ENCODE measurements at regions not wholly inside any gene's neighbourhood (a gene's known extent, or its start where the extent isn't known, plus 50 kb on each side); places are given as distances from the start of the nearest gene placed in this dataset.
A peak's percentile ranks its signal among the peaks of the same experiment; 100 is the strongest.

DNA sequence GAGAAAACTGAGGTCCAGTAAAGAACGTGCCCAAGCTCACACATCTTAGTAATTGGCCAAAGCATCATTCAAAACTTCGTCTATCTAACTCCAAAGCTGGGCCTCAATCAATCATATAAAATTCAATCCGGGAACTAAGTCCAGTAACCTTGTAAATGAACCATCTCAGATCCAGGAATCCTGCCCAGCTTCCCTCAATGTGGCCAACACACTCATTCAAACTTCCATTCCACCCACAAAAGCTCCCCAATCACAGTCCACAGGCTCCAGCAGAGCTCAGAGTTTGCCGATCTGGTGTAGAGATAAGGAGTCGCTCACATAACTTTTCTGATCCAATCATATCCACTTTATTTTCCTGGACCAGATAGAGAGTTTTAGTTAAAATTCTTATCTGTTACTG lies 144.8 kb downstream of the SPATA18 start:
- Histone ChIP-seq H3K9me3 (ENCODE audit: control insufficient read depth, low read length) (no peaks in the 10 kb centered on the region), H3K36me3 (ENCODE audit: control insufficient read depth in 1 of 2, insufficient read depth in 2 of 2, low read length in 1 of 2) (no peaks in the 10 kb centered on the region), H3K27ac (ENCODE audit: low read depth in 1 of 2, low read length in 2 of 2) (no peak overlapping the region), H3K27me3 (ENCODE audit: control insufficient read depth in 1 of 2, insufficient read depth in 2 of 2, low read length in 1 of 2) (no peaks in the 10 kb centered on the region), H3K4me3 (ENCODE audit: low read length in 2 of 2) (no peak overlapping the region), H3K4me1 (ENCODE audit: control insufficient read depth in 1 of 2, insufficient read depth in 2 of 2, low read length in 2 of 2) (peaks cover 0 to 5% of the 10 kb centered on the region in 2 donors)
- ATAC-seq (ENCODE audit: low FRiP score): no peak
- intact Hi-C loops (cut with DNase I): loop anchor here in 1 of 2 donors (10.0 kb wide), 1 partner anchor 141 kb away; the partner anchor contains the start of gene SPATA18
- no peak for DNase-seq
- 21 to 32% methylated on average over 5 of the region's 5 CpGs for WGBS, 2 donors

DNA sequence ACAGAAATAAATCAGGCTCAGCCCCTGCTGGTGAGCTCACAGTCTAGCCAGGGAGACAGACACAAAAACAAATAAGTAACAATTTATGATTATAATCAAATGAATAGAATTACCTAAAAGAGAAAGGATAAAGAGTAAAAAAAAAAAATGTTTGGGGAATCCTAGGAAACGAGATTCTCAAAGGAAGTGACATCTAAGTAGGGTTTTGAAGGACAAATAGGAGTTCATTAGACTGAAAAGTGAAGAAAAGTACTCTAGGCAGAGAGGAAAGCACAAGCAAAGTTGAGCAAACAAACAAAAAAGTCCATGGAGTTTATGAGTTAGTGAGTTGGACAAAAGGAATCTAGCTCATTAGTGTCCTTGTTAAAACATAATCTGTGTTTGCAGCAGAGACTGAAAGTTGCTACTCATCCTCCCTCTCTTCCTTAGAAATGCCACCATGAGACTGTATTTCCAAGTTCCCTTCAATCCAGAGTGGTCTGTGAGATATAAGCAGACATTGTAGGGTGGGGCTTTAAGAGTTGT lies 145.6 kb downstream of the SPATA18 start:
- intact Hi-C loops (cut with DNase I): loop anchor here in 1 of 2 donors (10.0 kb wide), 1 partner anchor 142 kb away; the partner anchor contains the start of gene SPATA18
- no peak overlapping the region for H3K27ac ChIP-seq (ENCODE audit: low read depth in 1 of 2, low read length in 2 of 2)
- 92 to 100% methylated on average over 1 of the region's 1 CpG for WGBS, 2 donors

DNA sequence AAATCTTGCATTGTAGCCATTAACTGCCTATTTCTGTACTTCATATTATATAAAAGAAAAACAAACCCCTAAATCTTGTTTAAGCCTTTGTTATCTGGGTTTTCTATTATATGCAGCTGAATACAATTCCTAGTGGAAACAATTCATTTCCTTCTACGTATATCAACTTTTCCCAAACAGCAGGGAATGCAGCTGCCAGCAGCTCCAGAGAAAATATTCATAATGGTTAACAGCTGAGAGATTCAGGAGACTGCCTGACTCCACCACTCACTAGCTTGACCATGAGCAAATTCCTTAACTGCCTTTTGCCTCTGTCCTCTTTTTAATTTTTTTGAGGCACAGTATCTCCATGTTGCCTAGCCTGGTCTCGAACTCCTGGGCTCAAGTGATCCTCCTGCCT lies 146.2 kb downstream of the SPATA18 start:
- Histone ChIP-seq H3K9me3 (ENCODE audit: control insufficient read depth, low read length) (no peaks in the 10 kb centered on the region), H3K4me3 (ENCODE audit: low read length in 2 of 2) (no peak overlapping the region), H3K27me3 (ENCODE audit: control insufficient read depth in 1 of 2, insufficient read depth in 2 of 2, low read length in 1 of 2) (no peaks in the 10 kb centered on the region), H3K36me3 (ENCODE audit: control insufficient read depth in 1 of 2, insufficient read depth in 2 of 2, low read length in 1 of 2) (no peaks in the 10 kb centered on the region), H3K4me1 (ENCODE audit: control insufficient read depth in 1 of 2, insufficient read depth in 2 of 2, low read length in 2 of 2) (peaks cover 0 to 5% of the 10 kb centered on the region in 2 donors), H3K27ac (ENCODE audit: low read depth in 1 of 2, low read length in 2 of 2) (peak overlapping the region in 1 of 2 donors; percentile 30)
- intact Hi-C loops (cut with DNase I): loop anchor here in 1 of 2 donors (10.0 kb wide), 1 partner anchor 143 kb away; the partner anchor contains the start of gene SPATA18
- 31 to 36% methylated on average over 2 of the region's 2 CpGs for WGBS, 2 donors
- no peak for DNase-seq
- no peak for ATAC-seq (ENCODE audit: low FRiP score)

More for the DNA sequence above, 145.6 kb downstream of the SPATA18 start:
- no peaks in the 10 kb centered on the region for H3K36me3 ChIP-seq (ENCODE audit: control insufficient read depth in 1 of 2, insufficient read depth in 2 of 2, low read length in 1 of 2)
- no peak for DNase-seq
- H3K27me3 ChIP-seq (ENCODE audit: control insufficient read depth in 1 of 2, insufficient read depth in 2 of 2, low read length in 1 of 2): no peaks in the 10 kb centered on the region
- no peak for ATAC-seq (ENCODE audit: low FRiP score)
- H3K4me3 ChIP-seq (ENCODE audit: low read length in 2 of 2): no peak overlapping the region
- H3K9me3 ChIP-seq (ENCODE audit: control insufficient read depth, low read length): no peaks in the 10 kb centered on the region
- H3K4me1 ChIP-seq (ENCODE audit: control insufficient read depth in 1 of 2, insufficient read depth in 2 of 2, low read length in 2 of 2): peaks cover 0 to 5% of the 10 kb centered on the region in 2 donors

DNA sequence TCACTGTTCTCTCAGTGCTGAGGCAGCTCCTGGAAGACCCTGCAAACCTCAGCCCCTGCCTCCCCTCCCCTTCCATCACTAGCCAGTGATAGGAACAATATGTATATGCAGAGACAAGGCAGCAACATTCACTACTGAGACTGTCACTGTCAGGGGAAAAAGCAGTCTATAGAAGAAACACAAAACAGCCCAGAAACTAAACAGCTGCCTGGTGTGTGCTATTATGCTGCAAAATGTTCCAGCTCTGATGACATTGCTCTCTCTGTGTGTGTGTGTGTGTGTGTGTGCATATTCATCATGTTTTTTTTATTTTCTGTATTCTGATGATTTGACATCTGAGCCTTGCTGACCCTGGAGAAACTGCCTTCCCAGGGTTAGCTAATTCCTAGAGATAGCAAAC lies 147.2 kb downstream of the SPATA18 start:
- intact Hi-C loops (cut with DNase I): loop anchor here in 1 of 2 donors (10.0 kb wide), 1 partner anchor 143 kb away; the partner anchor contains the start of gene SPATA18
- no peak for ATAC-seq (ENCODE audit: low FRiP score)

DNA sequence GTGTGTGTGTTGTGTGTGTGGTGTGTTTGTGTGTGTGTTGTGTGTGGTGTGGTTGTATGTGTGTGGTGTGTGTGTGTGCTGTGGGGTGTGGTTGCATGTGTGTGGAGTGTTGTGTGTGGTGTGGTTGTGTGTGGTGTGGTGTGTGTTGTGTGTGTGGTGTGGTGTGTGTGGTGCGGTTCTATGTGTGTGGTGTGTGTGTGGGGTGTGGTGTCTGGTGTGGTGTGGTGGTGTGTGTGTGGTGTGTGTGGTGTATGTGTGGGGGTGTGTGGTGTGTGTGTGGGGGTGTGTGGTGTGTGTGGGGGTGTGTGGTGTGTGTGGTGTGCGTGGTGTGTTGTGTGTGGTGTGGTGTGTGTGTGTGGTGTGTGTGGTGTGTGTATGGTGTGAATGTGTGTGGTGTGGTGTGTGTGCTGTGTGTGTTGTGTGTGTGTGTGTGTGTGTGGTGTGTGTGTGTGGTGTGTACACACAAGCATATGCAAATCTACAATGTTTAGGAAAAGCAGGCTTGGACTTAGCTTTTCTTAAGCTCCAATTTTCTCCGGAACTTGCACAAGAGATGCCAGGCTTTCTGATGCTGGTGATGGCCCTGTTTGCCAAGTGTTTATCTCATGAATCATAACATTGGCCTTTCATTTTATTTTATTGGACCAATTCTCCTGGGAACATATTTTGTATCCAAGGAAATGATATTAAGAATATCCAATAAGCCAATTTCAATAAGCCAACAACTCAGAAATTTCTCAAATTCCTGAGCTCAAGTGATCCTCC lies 148.7 kb downstream of the SPATA18 start:
- no peak for ATAC-seq (ENCODE audit: low FRiP score)
- no peak for DNase-seq
- no peak overlapping the region for H3K27ac ChIP-seq (ENCODE audit: low read depth in 1 of 2, low read length in 2 of 2)

More for the DNA sequence above, 147.2 kb downstream of the SPATA18 start:
- no peaks in the 10 kb centered on the region for H3K36me3 ChIP-seq (ENCODE audit: control insufficient read depth in 1 of 2, insufficient read depth in 2 of 2, low read length in 1 of 2)
- H3K27me3 ChIP-seq (ENCODE audit: control insufficient read depth in 1 of 2, insufficient read depth in 2 of 2, low read length in 1 of 2): no peaks in the 10 kb centered on the region
- H3K4me3 ChIP-seq (ENCODE audit: low read length in 2 of 2): no peak overlapping the region
- no peaks in the 10 kb centered on the region for H3K9me3 ChIP-seq (ENCODE audit: control insufficient read depth, low read length)
- peaks cover 0 to 5% of the 10 kb centered on the region in 2 donors for H3K4me1 ChIP-seq (ENCODE audit: control insufficient read depth in 1 of 2, insufficient read depth in 2 of 2, low read length in 2 of 2)
- peak overlapping the region in 1 of 2 donors; percentile 55 for H3K27ac ChIP-seq (ENCODE audit: low read depth in 1 of 2, low read length in 2 of 2)
- no peak for DNase-seq

DNA sequence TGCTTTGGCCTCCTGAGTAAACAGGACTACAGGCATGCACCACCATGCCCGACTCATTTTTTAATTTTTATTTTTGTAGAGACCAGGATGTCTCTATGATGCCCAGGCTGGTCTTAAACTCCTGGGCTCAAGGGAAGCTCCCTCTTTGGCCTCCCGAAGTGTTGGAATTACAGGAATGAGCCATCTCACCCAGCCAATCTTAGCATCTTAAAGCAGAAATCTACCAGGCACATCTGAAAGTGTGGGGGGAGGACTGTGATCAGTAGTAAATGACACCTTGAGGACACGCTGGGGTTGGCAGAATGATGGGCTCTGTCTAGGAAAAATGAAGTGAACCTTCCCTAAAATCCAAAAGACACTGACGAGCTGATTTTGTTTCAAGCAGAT lies 149.2 kb downstream of the SPATA18 start:
- intact Hi-C loops (cut with DNase I): no loop called here
- ATAC-seq (ENCODE audit: low FRiP score): no peak
- Histone ChIP-seq H3K4me3 (ENCODE audit: low read length in 2 of 2) (no peak overlapping the region), H3K4me1 (ENCODE audit: control insufficient read depth in 1 of 2, insufficient read depth in 2 of 2, low read length in 2 of 2) (peaks cover 0 to 5% of the 10 kb centered on the region in 2 donors), H3K27ac (ENCODE audit: low read depth in 1 of 2, low read length in 2 of 2) (peak overlapping the region in 1 of 2 donors; percentile 52), H3K36me3 (ENCODE audit: control insufficient read depth in 1 of 2, insufficient read depth in 2 of 2, low read length in 1 of 2) (no peaks in the 10 kb centered on the region), H3K9me3 (ENCODE audit: control insufficient read depth, low read length) (no peaks in the 10 kb centered on the region), H3K27me3 (ENCODE audit: control insufficient read depth in 1 of 2, insufficient read depth in 2 of 2, low read length in 1 of 2) (no peaks in the 10 kb centered on the region)
- WGBS, 2 donors: 54% methylated on average over 4 of the region's 4 CpGs
- no peak for DNase-seq

More for the DNA sequence above, 148.7 kb downstream of the SPATA18 start:
- intact Hi-C loops (cut with DNase I): loop anchor here in 1 of 2 donors (10.0 kb wide), 1 partner anchor 145 kb away; the partner anchor contains the start of gene SPATA18
- Histone ChIP-seq H3K4me3 (ENCODE audit: low read length in 2 of 2) (no peak overlapping the region), H3K27me3 (ENCODE audit: control insufficient read depth in 1 of 2, insufficient read depth in 2 of 2, low read length in 1 of 2) (no peaks in the 10 kb centered on the region), H3K36me3 (ENCODE audit: control insufficient read depth in 1 of 2, insufficient read depth in 2 of 2, low read length in 1 of 2) (no peaks in the 10 kb centered on the region), H3K4me1 (ENCODE audit: control insufficient read depth in 1 of 2, insufficient read depth in 2 of 2, low read length in 2 of 2) (peaks cover 0 to 5% of the 10 kb centered on the region in 2 donors), H3K9me3 (ENCODE audit: control insufficient read depth, low read length) (no peaks in the 10 kb centered on the region)
- WGBS, 2 donors: 59 to 62% methylated on average over 3 of the region's 3 CpGs

DNA sequence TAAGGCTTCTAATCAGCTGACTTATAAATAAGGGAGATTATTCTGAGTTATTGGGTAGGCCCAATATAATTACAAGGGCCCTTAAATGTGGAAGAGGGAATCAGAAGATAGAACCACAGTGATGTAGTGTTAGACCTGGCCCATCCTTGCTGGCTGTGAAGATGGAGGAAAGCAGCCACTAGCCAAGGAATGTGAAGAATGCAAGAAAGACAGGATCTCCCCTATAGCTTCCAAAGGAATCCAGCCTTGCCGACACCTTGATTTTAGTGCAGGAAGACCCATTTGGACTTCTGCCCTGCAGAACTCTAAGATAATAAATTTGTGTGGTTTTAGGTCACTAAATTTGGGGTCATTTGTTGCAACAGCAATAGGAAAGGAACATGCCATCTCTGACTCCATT lies 150.6 kb downstream of the SPATA18 start:
- Histone ChIP-seq H3K36me3 (ENCODE audit: control insufficient read depth in 1 of 2, insufficient read depth in 2 of 2, low read length in 1 of 2) (no peaks in the 10 kb centered on the region), H3K4me3 (ENCODE audit: low read length in 2 of 2) (no peak overlapping the region), H3K9me3 (ENCODE audit: control insufficient read depth, low read length) (no peaks in the 10 kb centered on the region), H3K4me1 (ENCODE audit: control insufficient read depth in 1 of 2, insufficient read depth in 2 of 2, low read length in 2 of 2) (peaks cover 0 to 5% of the 10 kb centered on the region in 2 donors), H3K27me3 (ENCODE audit: control insufficient read depth in 1 of 2, insufficient read depth in 2 of 2, low read length in 1 of 2) (no peaks in the 10 kb centered on the region), H3K27ac (ENCODE audit: low read depth in 1 of 2, low read length in 2 of 2) (no peak overlapping the region)
- intact Hi-C loops (cut with DNase I): no loop called here
- no peak for DNase-seq
- WGBS, 2 donors: 93 to 100% methylated on average over 1 of the region's 1 CpG
- no peak for ATAC-seq (ENCODE audit: low FRiP score)

DNA sequence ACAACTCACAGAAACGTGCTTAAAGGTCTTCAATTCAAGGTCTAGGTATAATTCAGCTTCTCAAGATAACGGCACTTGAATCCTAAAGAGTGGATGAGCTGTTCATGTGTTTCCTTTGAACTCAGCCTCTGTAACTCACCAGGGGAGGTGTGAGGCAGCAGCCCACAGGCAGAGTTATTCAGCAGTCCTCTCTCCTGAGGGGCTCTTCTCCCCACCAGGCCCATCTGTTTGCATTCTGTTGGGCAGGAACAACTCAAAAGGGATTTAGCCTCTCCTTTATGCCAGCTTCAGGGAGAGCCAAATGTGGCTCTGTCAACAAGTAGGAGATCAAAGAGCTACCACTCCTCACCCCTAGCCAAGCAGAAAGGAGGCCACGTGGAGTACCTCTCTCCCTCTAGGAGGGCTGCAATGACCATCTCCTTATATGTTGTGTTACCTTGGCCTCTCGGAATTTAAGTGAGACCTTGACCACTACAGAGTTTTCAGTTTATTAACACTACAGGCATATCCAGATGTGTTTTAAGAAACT lies 151.2 kb downstream of the SPATA18 start:
- 77% methylated on average over 4 of the region's 4 CpGs for WGBS, 2 donors
- no peak for ATAC-seq (ENCODE audit: low FRiP score)

More for the DNA sequence above, 151.2 kb downstream of the SPATA18 start:
- Histone ChIP-seq H3K4me3 (ENCODE audit: low read length in 2 of 2) (no peak overlapping the region), H3K4me1 (ENCODE audit: control insufficient read depth in 1 of 2, insufficient read depth in 2 of 2, low read length in 2 of 2) (peaks cover 0 to 2% of the 10 kb centered on the region in 2 donors), H3K36me3 (ENCODE audit: control insufficient read depth in 1 of 2, insufficient read depth in 2 of 2, low read length in 1 of 2) (no peaks in the 10 kb centered on the region), H3K27me3 (ENCODE audit: control insufficient read depth in 1 of 2, insufficient read depth in 2 of 2, low read length in 1 of 2) (no peaks in the 10 kb centered on the region), H3K9me3 (ENCODE audit: control insufficient read depth, low read length) (no peaks in the 10 kb centered on the region), H3K27ac (ENCODE audit: low read depth in 1 of 2, low read length in 2 of 2) (no peak overlapping the region)
- DNase-seq: no peak
- intact Hi-C loops (cut with DNase I): no loop called here

All from aorta (tissue), 5 donors.